Natural killer cell treated with Interleukin-12 subunit alpha and Interleukin-12 subunit beta and Interleukin-15 and Interleukin-18, amount 100 ng/mL, for 72 hours (primary cell): ENCODE measurements at regions not wholly inside any gene's neighbourhood (a gene's known extent, or its start where the extent isn't known, plus 50 kb on each side); places are given as distances from the start of the nearest gene placed in this dataset.

Experiments
- ATAC-seq, 2 donors: fragments of 150-1000 bp; cut with Tn5 transposase in 1 of 2; sonication (Bioruptor Pico), chemical (Tn5 transposase) in 1 of 2; 2 replicates each; pipeline ENCODE4 v1.10.0; 2021
- DNase-seq: peaks from one replicate; pipeline ENCODE4 v3.0.0; 2022; ENCODE audit warnings: low spot score
- H3K27ac Mint-ChIP-seq, 2 donors: 1 replicate in 1 of 2; 2 replicates in 1 of 2; pipeline ENCODE4 v1.8.0; 2022; ENCODE audit warnings: mixed read lengths in 2 of 2, mild to moderate bottlenecking in 1 of 2, moderate library complexity in 1 of 2
- H3K27me3 Mint-ChIP-seq, 2 donors: 1 replicate in 1 of 2; 2 replicates in 1 of 2; pipeline ENCODE4 v1.8.0; 2022; ENCODE audit warnings: mixed read lengths in 2 of 2
- H3K36me3 Mint-ChIP-seq: one replicate; pipeline ENCODE4 v1.8.0; 2022; ENCODE audit warnings: mixed read lengths
- H3K4me1 Mint-ChIP-seq, 2 donors: 1 replicate in 1 of 2; 2 replicates in 1 of 2; pipeline ENCODE4 v1.8.0; 2022; ENCODE audit warnings: low read depth in 2 of 2, mixed read lengths in 2 of 2, mild to moderate bottlenecking in 1 of 2
- H3K4me3 Mint-ChIP-seq: one replicate; pipeline ENCODE4 v1.8.0; 2022; ENCODE audit warnings: mixed read lengths
- H3K9me3 Mint-ChIP-seq: 2 replicates; pipeline ENCODE4 v1.8.0; 2022; ENCODE audit warnings: mixed read lengths

- DNase-seq: no peak
- Mint-ChIP-seq H3K9me3 (no peaks in the 10 kb centered on the region), H3K27me3 (no peaks in the 10 kb centered on the region), H3K4me1 (no peaks in the 10 kb centered on the region), H3K36me3 (no peaks in the 10 kb centered on the region), H3K27ac (no peak overlapping the region), H3K4me3 (no peak overlapping the region)
- no peak for ATAC-seq
Measured at GRCh38 chr4:33566649-33567048, 2677.7 kb downstream of the ARAP2 start.

- Mint-ChIP-seq H3K27me3 (no peaks in the 10 kb centered on the region), H3K4me3 (no peak overlapping the region), H3K36me3 (peaks cover 12% of the 10 kb centered on the region), H3K27ac (no peak overlapping the region), H3K9me3 (peaks cover 22% of the 10 kb centered on the region), H3K4me1 (no peaks in the 10 kb centered on the region)
- DNase-seq: no peak
- no peak for ATAC-seq
Measured at GRCh38 chr4:33577791-33578190, 2666.5 kb downstream of the ARAP2 start.

- H3K36me3 Mint-ChIP-seq: peaks cover 12% of the 10 kb centered on the region
- no peak overlapping the region for H3K4me3 Mint-ChIP-seq
- DNase-seq (no peak), ATAC-seq (no peak)
- peaks cover 18% of the 10 kb centered on the region for H3K9me3 Mint-ChIP-seq
- H3K27ac Mint-ChIP-seq: no peak overlapping the region
- no peaks in the 10 kb centered on the region for H3K27me3 Mint-ChIP-seq
- H3K4me1 Mint-ChIP-seq: no peaks in the 10 kb centered on the region
Measured at GRCh38 chr4:33579951-33580350, 2664.4 kb downstream of the ARAP2 start.

- Mint-ChIP-seq H3K27ac (no peak overlapping the region), H3K4me1 (no peaks in the 10 kb centered on the region), H3K9me3 (peaks cover 28% of the 10 kb centered on the region), H3K27me3 (no peaks in the 10 kb centered on the region), H3K4me3 (no peak overlapping the region), H3K36me3 (peaks cover 16% of the 10 kb centered on the region)
- no peak for DNase-seq
- ATAC-seq: no peak
Measured at GRCh38 chr4:33592701-33593100, 2651.6 kb downstream of the ARAP2 start.

- ATAC-seq (no peak), DNase-seq (no peak)
- no peaks in the 10 kb centered on the region for H3K4me1 Mint-ChIP-seq
- H3K9me3 Mint-ChIP-seq: peaks cover 20% of the 10 kb centered on the region
- no peaks in the 10 kb centered on the region for H3K27me3 Mint-ChIP-seq
- H3K27ac Mint-ChIP-seq: no peak overlapping the region
- peaks cover 15% of the 10 kb centered on the region for H3K36me3 Mint-ChIP-seq
- H3K4me3 Mint-ChIP-seq: no peak overlapping the region
Measured at GRCh38 chr4:33606951-33607350, 2637.4 kb downstream of the ARAP2 start.

- Mint-ChIP-seq H3K4me3 (no peak overlapping the region), H3K9me3 (peaks cover 5% of the 10 kb centered on the region), H3K27me3 (no peaks in the 10 kb centered on the region), H3K27ac (no peak overlapping the region), H3K36me3 (peaks cover 8% of the 10 kb centered on the region), H3K4me1 (no peaks in the 10 kb centered on the region)
- ATAC-seq (no peak), DNase-seq (no peak)
Measured at GRCh38 chr4:33616121-33616520, 2628.2 kb downstream of the ARAP2 start.

GRCh38 chr4:33625748-33626147 is 2618.6 kb downstream of the ARAP2 start:
- no peaks in the 10 kb centered on the region for H3K27me3 Mint-ChIP-seq
- H3K9me3 Mint-ChIP-seq: peaks cover 31% of the 10 kb centered on the region
- H3K36me3 Mint-ChIP-seq: peaks cover 13% of the 10 kb centered on the region
- DNase-seq (no peak), ATAC-seq (no peak)
- H3K4me1 Mint-ChIP-seq: no peaks in the 10 kb centered on the region
- no peak overlapping the region for H3K4me3 Mint-ChIP-seq
- H3K27ac Mint-ChIP-seq: no peak overlapping the region

GRCh38 chr4:33626221-33626620 is 2618.1 kb downstream of the ARAP2 start:
- no peak overlapping the region for H3K27ac Mint-ChIP-seq
- peaks cover 31% of the 10 kb centered on the region for H3K9me3 Mint-ChIP-seq
- no peaks in the 10 kb centered on the region for H3K4me1 Mint-ChIP-seq
- DNase-seq: no peak
- no peak for ATAC-seq
- no peak overlapping the region for H3K4me3 Mint-ChIP-seq
- peaks cover 13% of the 10 kb centered on the region for H3K36me3 Mint-ChIP-seq
- no peaks in the 10 kb centered on the region for H3K27me3 Mint-ChIP-seq

GRCh38 chr4:33628296-33628695 is 2616.0 kb downstream of the ARAP2 start:
- no peak overlapping the region for H3K4me3 Mint-ChIP-seq
- H3K27me3 Mint-ChIP-seq: no peaks in the 10 kb centered on the region
- H3K9me3 Mint-ChIP-seq: peaks cover 30% of the 10 kb centered on the region
- no peaks in the 10 kb centered on the region for H3K4me1 Mint-ChIP-seq
- H3K27ac Mint-ChIP-seq: no peak overlapping the region
- peaks cover 6% of the 10 kb centered on the region for H3K36me3 Mint-ChIP-seq
- ATAC-seq (no peak), DNase-seq (no peak)

- no peak for DNase-seq
- Mint-ChIP-seq H3K36me3 (peaks cover 9% of the 10 kb centered on the region), H3K27ac (no peak overlapping the region), H3K4me3 (no peak overlapping the region), H3K27me3 (no peaks in the 10 kb centered on the region), H3K4me1 (no peaks in the 10 kb centered on the region), H3K9me3 (peaks cover 20% of the 10 kb centered on the region)
- ATAC-seq: no peak
Measured at GRCh38 chr4:33649015-33649414, 2595.3 kb downstream of the ARAP2 start.

- Mint-ChIP-seq H3K36me3 (peaks cover 9% of the 10 kb centered on the region), H3K9me3 (peaks cover 20% of the 10 kb centered on the region), H3K27me3 (no peaks in the 10 kb centered on the region), H3K4me1 (no peaks in the 10 kb centered on the region), H3K27ac (no peak overlapping the region), H3K4me3 (no peak overlapping the region)
- ATAC-seq (no peak), DNase-seq (no peak)
Measured at GRCh38 chr4:33649471-33649870, 2594.8 kb downstream of the ARAP2 start.

GRCh38 chr4:33650036-33650435 is 2594.3 kb downstream of the ARAP2 start:
- H3K27me3 Mint-ChIP-seq: no peaks in the 10 kb centered on the region
- ATAC-seq: no peak
- H3K27ac Mint-ChIP-seq: no peak overlapping the region
- no peak overlapping the region for H3K4me3 Mint-ChIP-seq
- H3K36me3 Mint-ChIP-seq: peaks cover 9% of the 10 kb centered on the region
- H3K9me3 Mint-ChIP-seq: peaks cover 20% of the 10 kb centered on the region
- no peaks in the 10 kb centered on the region for H3K4me1 Mint-ChIP-seq
- DNase-seq: no peak

- H3K36me3 Mint-ChIP-seq: peaks cover 5% of the 10 kb centered on the region
- H3K4me3 Mint-ChIP-seq: no peak overlapping the region
- no peaks in the 10 kb centered on the region for H3K27me3 Mint-ChIP-seq
- no peak for ATAC-seq
- no peak overlapping the region for H3K27ac Mint-ChIP-seq
- H3K4me1 Mint-ChIP-seq: no peaks in the 10 kb centered on the region
- DNase-seq: no peak
- H3K9me3 Mint-ChIP-seq: peaks cover 7% of the 10 kb centered on the region
Measured at GRCh38 chr4:33658971-33659370, 2585.3 kb downstream of the ARAP2 start.

- H3K27me3 Mint-ChIP-seq: no peaks in the 10 kb centered on the region
- no peak for DNase-seq
- no peak overlapping the region for H3K27ac Mint-ChIP-seq
- peaks cover 25% of the 10 kb centered on the region for H3K9me3 Mint-ChIP-seq
- H3K36me3 Mint-ChIP-seq: peaks cover 16% of the 10 kb centered on the region
- no peak overlapping the region for H3K4me3 Mint-ChIP-seq
- ATAC-seq: no peak
- no peaks in the 10 kb centered on the region for H3K4me1 Mint-ChIP-seq
Measured at GRCh38 chr4:33661636-33662035, 2582.7 kb downstream of the ARAP2 start.

- ATAC-seq: no peak
- Mint-ChIP-seq H3K27ac (no peak overlapping the region), H3K36me3 (no peaks in the 10 kb centered on the region), H3K4me1 (no peaks in the 10 kb centered on the region), H3K27me3 (no peaks in the 10 kb centered on the region), H3K4me3 (no peak overlapping the region), H3K9me3 (peaks cover 20% of the 10 kb centered on the region)
- DNase-seq: no peak
Measured at GRCh38 chr4:33685939-33686338, 2558.4 kb downstream of the ARAP2 start.
